ENCODE measurements at regions not wholly inside any gene's neighbourhood (a gene's known extent, or its start where the extent isn't known, plus 50 kb on each side); places are given as distances from the start of the nearest gene placed in this dataset.
"Not testable (repeated sequence)": the region's sequence is repeated elsewhere in the genome, so short reads cannot be mapped to it uniquely, and the experiment has no call there.

GRCh38 chr4:112708772-112709171, 71.8 kb downstream of the LARP7 start:
- Histone ChIP-seq H3K36me3 (ENCODE audit: control insufficient read depth, insufficient read depth, low read length) (no peaks in the 10 kb centered on the region), H3K4me3 (ENCODE audit: low read depth, low read length) (no peak overlapping the region), H3K27me3 (ENCODE audit: control insufficient read depth, insufficient read depth, low read length) (peaks cover 14% of the 10 kb centered on the region)
- TF ChIP-seq, protein P1, sequence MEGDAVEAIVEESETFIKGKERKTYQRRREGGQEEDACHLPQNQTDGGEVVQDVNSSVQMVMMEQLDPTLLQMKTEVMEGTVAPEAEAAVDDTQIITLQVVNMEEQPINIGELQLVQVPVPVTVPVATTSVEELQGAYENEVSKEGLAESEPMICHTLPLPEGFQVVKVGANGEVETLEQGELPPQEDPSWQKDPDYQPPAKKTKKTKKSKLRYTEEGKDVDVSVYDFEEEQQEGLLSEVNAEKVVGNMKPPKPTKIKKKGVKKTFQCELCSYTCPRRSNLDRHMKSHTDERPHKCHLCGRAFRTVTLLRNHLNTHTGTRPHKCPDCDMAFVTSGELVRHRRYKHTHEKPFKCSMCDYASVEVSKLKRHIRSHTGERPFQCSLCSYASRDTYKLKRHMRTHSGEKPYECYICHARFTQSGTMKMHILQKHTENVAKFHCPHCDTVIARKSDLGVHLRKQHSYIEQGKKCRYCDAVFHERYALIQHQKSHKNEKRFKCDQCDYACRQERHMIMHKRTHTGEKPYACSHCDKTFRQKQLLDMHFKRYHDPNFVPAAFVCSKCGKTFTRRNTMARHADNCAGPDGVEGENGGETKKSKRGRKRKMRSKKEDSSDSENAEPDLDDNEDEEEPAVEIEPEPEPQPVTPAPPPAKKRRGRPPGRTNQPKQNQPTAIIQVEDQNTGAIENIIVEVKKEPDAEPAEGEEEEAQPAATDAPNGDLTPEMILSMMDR (IDR thresholded peaks at IDR 0.05; ENCODE audit: insufficient read depth, low read length, poor library complexity, severe bottlenecking) = no peak
- no peak for DNase-seq (ENCODE audit: low read depth)

- H3K4me3 ChIP-seq (ENCODE audit: low read depth, low read length) = no peak overlapping the region
- no peaks in the 10 kb centered on the region for H3K36me3 ChIP-seq (ENCODE audit: control insufficient read depth, insufficient read depth, low read length)
- DNase-seq (ENCODE audit: low read depth) = no peak
- no peaks in the 10 kb centered on the region for H3K27me3 ChIP-seq (ENCODE audit: control insufficient read depth, insufficient read depth, low read length)
- TF ChIP-seq, protein P1 (IDR thresholded peaks at IDR 0.05; ENCODE audit: insufficient read depth, low read length, poor library complexity, severe bottlenecking) = no peak
Measured at GRCh38 chr4:112714922-112715901, 78.3 kb downstream of the LARP7 start.

GRCh38 chr4:112717856-112718255, 80.9 kb downstream of the LARP7 start:
- no peak for DNase-seq (ENCODE audit: low read depth)
- Histone ChIP-seq H3K36me3 (ENCODE audit: control insufficient read depth, insufficient read depth, low read length) (no peaks in the 10 kb centered on the region), H3K27me3 (ENCODE audit: control insufficient read depth, insufficient read depth, low read length) (no peaks in the 10 kb centered on the region), H3K4me3 (ENCODE audit: low read depth, low read length) (no peak overlapping the region)
- TF ChIP-seq, protein P1 (IDR thresholded peaks at IDR 0.05; ENCODE audit: insufficient read depth, low read length, poor library complexity, severe bottlenecking) = no peak

GRCh38 chr4:112721627-112722026, 84.7 kb downstream of the LARP7 start:
- no peak for DNase-seq (ENCODE audit: low read depth)
- TF ChIP-seq, protein P1 (IDR thresholded peaks at IDR 0.05; ENCODE audit: insufficient read depth, low read length, poor library complexity, severe bottlenecking) = no peak
- H3K4me3 ChIP-seq (ENCODE audit: low read depth, low read length) = no peak overlapping the region
- H3K36me3 ChIP-seq (ENCODE audit: control insufficient read depth, insufficient read depth, low read length) = no peaks in the 10 kb centered on the region
- no peaks in the 10 kb centered on the region for H3K27me3 ChIP-seq (ENCODE audit: control insufficient read depth, insufficient read depth, low read length)

- Histone ChIP-seq H3K36me3 (ENCODE audit: control insufficient read depth, insufficient read depth, low read length) (no peaks in the 10 kb centered on the region), H3K4me3 (ENCODE audit: low read depth, low read length) (no peak overlapping the region), H3K27me3 (ENCODE audit: control insufficient read depth, insufficient read depth, low read length) (no peaks in the 10 kb centered on the region)
- TF ChIP-seq, protein P1 (IDR thresholded peaks at IDR 0.05; ENCODE audit: insufficient read depth, low read length, poor library complexity, severe bottlenecking) = no peak
- no peak for DNase-seq (ENCODE audit: low read depth)
Measured at GRCh38 chr4:112726041-112726440, 89.1 kb downstream of the LARP7 start.

DNA sequence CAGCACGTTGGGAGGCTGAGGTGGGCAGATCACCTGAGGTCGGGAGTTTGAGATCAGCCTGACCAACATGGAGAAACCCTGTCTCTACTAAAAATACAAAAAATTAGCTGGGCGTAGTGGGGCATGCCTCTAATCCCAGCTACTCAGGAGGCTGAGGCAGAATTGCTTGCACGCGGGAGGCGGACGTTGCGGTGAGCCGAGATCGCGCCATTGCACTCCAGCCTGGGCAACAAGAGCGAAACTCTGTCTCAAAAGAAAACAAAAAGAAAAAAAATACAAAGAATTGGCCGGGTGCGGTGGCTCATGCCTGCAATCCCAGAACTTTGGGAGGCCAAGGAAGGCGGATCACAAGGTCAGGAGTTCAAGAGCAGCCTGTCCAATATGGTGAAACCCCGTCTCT, 90.8 kb downstream of the LARP7 start:
- H3K27me3 ChIP-seq (ENCODE audit: control insufficient read depth, insufficient read depth, low read length); DNase-seq (ENCODE audit: low read depth); H3K4me3 ChIP-seq (ENCODE audit: low read depth, low read length); H3K36me3 ChIP-seq (ENCODE audit: control insufficient read depth, insufficient read depth, low read length): not testable (repeated sequence)

Measured in kidney epithelial cell (primary cell).